Mesendoderm (in vitro differentiated cells): ENCODE measurements at regions not wholly inside any gene's neighbourhood (a gene's known extent, or its start where the extent isn't known, plus 50 kb on each side); places are given as distances from the start of the nearest gene placed in this dataset.
A peak's percentile ranks its signal among the peaks of the same experiment; 100 is the strongest.

Experiments
- DNase-seq: peaks from one replicate; pipeline ENCODE4 v3.0.0; 2013
- H2AK5ac ChIP-seq: 2 replicates; pipeline ENCODE4 v1.6.1; 2013; ENCODE audit warnings: low read length, inconsistent platforms
- H2BK120ac ChIP-seq: 2 replicates; pipeline ENCODE4 v1.6.1; 2013; ENCODE audit warnings: low read depth, mild to moderate bottlenecking, low read length, moderate library complexity, mixed read lengths
- H2BK15ac ChIP-seq: replicated peaks from 2 replicates; pipeline ENCODE4 v1.6.1; 2013; ENCODE audit warnings: low read depth, mild to moderate bottlenecking, moderate library complexity
- H2BK5ac ChIP-seq: 2 replicates; pipeline ENCODE4 v1.6.1; 2013; ENCODE audit warnings: low read length, inconsistent platforms
- H3K18ac ChIP-seq: 2 replicates; pipeline ENCODE4 v1.6.1; 2013; ENCODE audit warnings: mild to moderate bottlenecking, low read length, mixed read lengths
- H3K23ac ChIP-seq: one replicate; pipeline ENCODE4 v1.6.1; 2013; ENCODE audit warnings: low read length
- H3K27ac ChIP-seq: 2 replicates; pipeline ENCODE4 v1.5.1; 2013; ENCODE audit warnings: low read depth, mild to moderate bottlenecking, inconsistent platforms, low read length, moderate library complexity
- H3K27me3 ChIP-seq: 2 replicates; pipeline ENCODE4 v1.6.1; 2013; ENCODE audit warnings: low read length, control low read depth, mild to moderate bottlenecking, inconsistent platforms; ENCODE audit not compliant: insufficient read depth, poor library complexity
- H3K36me3 ChIP-seq: 2 replicates; pipeline ENCODE4 v1.6.1; 2013; ENCODE audit warnings: low read length, inconsistent platforms; ENCODE audit not compliant: control insufficient read depth, insufficient read depth
- H3K4ac ChIP-seq: one replicate; pipeline ENCODE4 v1.6.1; 2013; ENCODE audit warnings: low read depth, mild to moderate bottlenecking, low read length, moderate library complexity
- H3K4me1 ChIP-seq: 2 replicates; pipeline ENCODE4 v1.6.1; 2013; ENCODE audit warnings: low read depth, low read length, inconsistent platforms; ENCODE audit not compliant: control insufficient read depth
- H3K4me2 ChIP-seq: 2 replicates; pipeline ENCODE4 v1.6.1; 2013; ENCODE audit warnings: low read length
- H3K4me3 ChIP-seq: 2 replicates; pipeline ENCODE4 v1.5.1; 2013; ENCODE audit warnings: mild to moderate bottlenecking, low read length
- H3K56ac ChIP-seq: one replicate; pipeline ENCODE4 v1.6.1; 2013; ENCODE audit warnings: low read length
- H3K79me1 ChIP-seq: 2 replicates; pipeline ENCODE4 v1.6.1; 2013; ENCODE audit warnings: low read length, inconsistent platforms
- H3K79me2 ChIP-seq: 2 replicates; pipeline ENCODE4 v1.6.1; 2013; ENCODE audit warnings: mild to moderate bottlenecking, low read length; ENCODE audit not compliant: control insufficient read depth, insufficient read depth
- H3K9ac ChIP-seq: 2 replicates; pipeline ENCODE4 v1.6.1; 2013; ENCODE audit warnings: low read length, inconsistent platforms
- H4K5ac ChIP-seq: one replicate; pipeline ENCODE4 v1.6.1; 2013; ENCODE audit warnings: low read length
- H4K8ac ChIP-seq: one replicate; pipeline ENCODE4 v1.6.1; 2013; ENCODE audit warnings: low read depth, mild to moderate bottlenecking, control low read depth, low read length, moderate library complexity
- WGBS: extraction: QIAGEN DNeasy Blood & Tissue Kit; methylation state at CpG from one replicate; pipeline ENCODE4 v1.1.7; 2013; ENCODE audit warnings: low lambda C conversion rate, missing lambda C conversion rate; ENCODE audit not compliant: insufficient coverage; ENCODE audit errors: extremely low coverage; 5-methylcytosine and 5-hydroxymethylcytosine counted together

DNA sequence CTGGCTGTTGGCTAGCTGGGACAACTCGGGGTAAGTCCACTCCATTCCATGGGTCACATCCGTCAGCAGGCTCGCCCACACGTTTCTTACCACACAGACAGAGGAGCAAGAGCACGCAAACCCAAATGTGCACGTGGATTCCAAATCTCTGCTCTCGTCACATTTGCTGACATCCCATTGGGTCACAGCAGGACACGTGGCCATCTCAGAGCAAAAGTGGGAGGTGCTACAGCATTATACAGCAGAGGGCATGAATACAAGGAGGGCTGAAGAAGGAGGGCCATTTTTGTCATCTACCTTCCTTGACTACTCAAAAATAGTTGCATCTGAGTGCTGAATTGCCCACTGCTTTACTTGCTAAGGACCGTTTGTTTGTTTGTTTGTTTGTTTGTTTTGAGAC lies 84.7 kb downstream of the RBBP6 start:
- WGBS, result no CpG with 5 or more reads among the region's 9 CpGs
- no peak overlapping the region for H3K4me2 ChIP-seq

GRCh38 chr16:24626256-24626655 lies 86.9 kb downstream of the RBBP6 start:
- Histone ChIP-seq H3K4ac (no peak overlapping the region), H3K27me3 (no peaks in the 10 kb centered on the region), H3K36me3 (no peaks in the 10 kb centered on the region), H3K9ac (no peak overlapping the region), H3K79me2 (no peaks in the 10 kb centered on the region), H3K18ac (no peak overlapping the region), H3K4me2 (no peak overlapping the region), H3K56ac (no peak overlapping the region), H4K8ac (no peak overlapping the region), H3K4me3 (no peak overlapping the region), H3K27ac (no peak overlapping the region), H3K4me1 (no peaks in the 10 kb centered on the region), H2BK120ac (no peak overlapping the region), H4K5ac (no peak overlapping the region), H2BK15ac (no peak overlapping the region), H3K79me1 (no peaks in the 10 kb centered on the region), H3K23ac (no peak overlapping the region), H2AK5ac (no peak overlapping the region), H2BK5ac (no peak overlapping the region)
- DNase-seq, result no peak
- WGBS, result no CpG with 5 or more reads among the region's 2 CpGs

More for the DNA sequence above, 84.7 kb downstream of the RBBP6 start:
- H3K18ac ChIP-seq, result no peak overlapping the region
- H3K27ac ChIP-seq, result no peak overlapping the region
- H3K4me3 ChIP-seq, result no peak overlapping the region
- no peak overlapping the region for H3K56ac ChIP-seq
- no peaks in the 10 kb centered on the region for H3K4me1 ChIP-seq
- no peak overlapping the region for H4K8ac ChIP-seq
- peak; percentile 3 for DNase-seq
- no peak overlapping the region for H3K4ac ChIP-seq
- no peak overlapping the region for H2BK120ac ChIP-seq
- no peaks in the 10 kb centered on the region for H3K27me3 ChIP-seq
- no peaks in the 10 kb centered on the region for H3K79me2 ChIP-seq
- no peaks in the 10 kb centered on the region for H3K36me3 ChIP-seq
- H2BK5ac ChIP-seq, result no peak overlapping the region
- H3K9ac ChIP-seq, result no peak overlapping the region
- H4K5ac ChIP-seq, result no peak overlapping the region
- H2BK15ac ChIP-seq, result no peak overlapping the region
- no peak overlapping the region for H2AK5ac ChIP-seq
- no peak overlapping the region for H3K23ac ChIP-seq
- no peaks in the 10 kb centered on the region for H3K79me1 ChIP-seq

DNA sequence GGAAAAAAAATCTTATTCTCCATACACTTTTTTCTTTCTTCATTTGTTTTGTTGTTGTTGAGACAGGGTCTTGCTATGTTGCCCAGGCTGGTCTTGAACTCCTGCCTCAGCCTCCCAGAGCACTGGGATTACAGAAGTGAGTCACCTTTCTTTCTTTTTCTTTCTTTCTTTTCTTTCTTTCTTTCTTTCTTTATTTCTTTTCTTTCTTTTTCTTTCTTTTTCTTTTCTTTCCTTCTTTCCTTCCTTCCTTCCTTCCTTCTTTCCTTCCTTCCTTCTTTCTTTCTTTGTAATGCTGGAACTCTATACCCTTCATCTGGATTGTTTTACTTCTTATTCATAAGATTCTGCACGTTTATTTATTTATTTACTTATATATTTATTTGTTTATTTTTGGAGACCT lies 94.5 kb upstream of the TNRC6A start:
- no CpG with 5 or more reads among the region's 1 CpG for WGBS

GRCh38 chr16:24635900-24636610 lies 93.4 kb upstream of the TNRC6A start:
- Histone ChIP-seq H3K4me1 (no peaks in the 10 kb centered on the region), H2BK120ac (no peak overlapping the region), H3K79me2 (no peaks in the 10 kb centered on the region), H3K56ac (no peak overlapping the region), H3K27ac (no peak overlapping the region), H3K4me2 (no peak overlapping the region), H3K36me3 (no peaks in the 10 kb centered on the region), H3K79me1 (no peaks in the 10 kb centered on the region), H3K23ac (no peak overlapping the region), H3K27me3 (no peaks in the 10 kb centered on the region), H4K5ac (no peak overlapping the region), H3K18ac (no peak overlapping the region), H4K8ac (no peak overlapping the region), H3K4me3 (no peak overlapping the region), H3K9ac (no peak overlapping the region), H3K4ac (no peak overlapping the region), H2BK15ac (no peak overlapping the region), H2AK5ac (no peak overlapping the region), H2BK5ac (no peak overlapping the region)
- WGBS, result no CpG with 5 or more reads among the region's 6 CpGs
- no peak for DNase-seq

More for the DNA sequence above, 94.5 kb upstream of the TNRC6A start:
- no peak for DNase-seq
- no peak overlapping the region for H4K5ac ChIP-seq
- H3K18ac ChIP-seq, result no peak overlapping the region
- H3K4ac ChIP-seq, result no peak overlapping the region
- H3K27me3 ChIP-seq, result no peaks in the 10 kb centered on the region
- H2AK5ac ChIP-seq, result no peak overlapping the region
- no peaks in the 10 kb centered on the region for H3K79me2 ChIP-seq
- no peak overlapping the region for H3K4me3 ChIP-seq
- H3K4me2 ChIP-seq, result no peak overlapping the region
- H3K27ac ChIP-seq, result no peak overlapping the region
- H4K8ac ChIP-seq, result no peak overlapping the region
- no peak overlapping the region for H3K23ac ChIP-seq
- no peak overlapping the region for H2BK5ac ChIP-seq
- no peak overlapping the region for H2BK15ac ChIP-seq
- no peaks in the 10 kb centered on the region for H3K4me1 ChIP-seq
- H2BK120ac ChIP-seq, result no peak overlapping the region
- H3K79me1 ChIP-seq, result no peaks in the 10 kb centered on the region
- H3K36me3 ChIP-seq, result no peaks in the 10 kb centered on the region
- H3K56ac ChIP-seq, result no peak overlapping the region
- H3K9ac ChIP-seq, result no peak overlapping the region

DNA sequence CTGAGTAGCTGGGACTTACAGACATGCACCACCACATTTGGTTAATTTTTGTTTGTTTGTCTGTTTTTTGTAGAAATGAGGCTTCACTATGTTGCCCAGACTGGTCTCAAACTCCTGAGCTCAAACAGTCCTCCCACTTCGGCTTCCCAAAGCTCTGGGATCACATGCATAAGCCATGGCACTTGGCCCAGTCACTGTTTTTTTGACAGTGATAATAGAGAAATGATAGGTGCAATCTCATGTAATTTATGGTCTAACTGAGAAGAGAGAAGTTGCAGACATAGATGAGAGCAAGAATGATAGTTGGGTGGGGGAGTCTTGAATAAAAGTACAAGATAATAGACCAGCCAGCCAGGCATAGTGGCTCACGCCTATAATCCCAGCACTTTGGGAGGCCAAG lies 89.7 kb upstream of the TNRC6A start:
- Histone ChIP-seq H3K36me3 (no peaks in the 10 kb centered on the region), H3K23ac (no peak overlapping the region), H3K18ac (no peak overlapping the region), H3K79me1 (no peaks in the 10 kb centered on the region), H3K27me3 (no peaks in the 10 kb centered on the region), H3K27ac (no peak overlapping the region), H2BK120ac (no peak overlapping the region), H2AK5ac (no peak overlapping the region), H2BK15ac (no peak overlapping the region), H4K5ac (no peak overlapping the region), H3K4me2 (no peak overlapping the region), H3K4me3 (no peak overlapping the region), H3K9ac (no peak overlapping the region), H4K8ac (no peak overlapping the region), H3K79me2 (no peaks in the 10 kb centered on the region), H3K56ac (no peak overlapping the region), H3K4ac (no peak overlapping the region), H2BK5ac (no peak overlapping the region), H3K4me1 (no peaks in the 10 kb centered on the region)
- WGBS, result no CpG with 5 or more reads among the region's 2 CpGs
- DNase-seq, result no peak

- no peaks in the 10 kb centered on the region for H3K36me3 ChIP-seq
- no peak overlapping the region for H3K4me3 ChIP-seq
- H2BK120ac ChIP-seq, result no peak overlapping the region
- H3K4me2 ChIP-seq, result no peak overlapping the region
- no peak overlapping the region for H2BK15ac ChIP-seq
- no peak overlapping the region for H3K56ac ChIP-seq
- H4K8ac ChIP-seq, result no peak overlapping the region
- DNase-seq, result no peak
- H3K4me1 ChIP-seq, result no peaks in the 10 kb centered on the region
- no peak overlapping the region for H2BK5ac ChIP-seq
- H3K79me2 ChIP-seq, result no peaks in the 10 kb centered on the region
- no peak overlapping the region for H3K27ac ChIP-seq
- no peak overlapping the region for H3K23ac ChIP-seq
- no peak overlapping the region for H3K4ac ChIP-seq
- no peaks in the 10 kb centered on the region for H3K27me3 ChIP-seq
- no CpG with 5 or more reads among the region's 8 CpGs for WGBS
- no peaks in the 10 kb centered on the region for H3K79me1 ChIP-seq
- no peak overlapping the region for H3K18ac ChIP-seq
- no peak overlapping the region for H4K5ac ChIP-seq
- no peak overlapping the region for H2AK5ac ChIP-seq
- H3K9ac ChIP-seq, result no peak overlapping the region
These were observed 86.0 kb upstream of the TNRC6A start for GRCh38 chr16:24643489-24643888.
